Panc1 (cell line): ENCODE measurements at regions not wholly inside any gene's neighbourhood (a gene's known extent, or its start where the extent isn't known, plus 50 kb on each side); places are given as distances from the start of the nearest gene placed in this dataset.

Experiments
- ATAC-seq: fragments of 200-7000 bp; cut with Tn5 transposase; 2 replicates; pipeline ENCODE4 v1.9.1; 2020; ENCODE audit warnings: mild to moderate bottlenecking, moderate library complexity
- BruUV-seq: library from RNA; stranded (reverse); fragments of 400-500 nt; replicated peaks from 2 replicates; lab custom pipeline; 2021; lab: Mats Ljungman, UMichigan
- CTCF ChIA-PET: fragments of 300-600 bp; sonication (Branson Sonifier 250); formaldehyde crosslinking; loops from one replicate; lab custom pipeline; 2022; ENCODE audit warnings: antibody characterized with exemption; lab: Charles Lee
- POLR2A ChIA-PET: fragments of 300-600 bp; sonication (Branson Sonifier 250); formaldehyde crosslinking; loops from one replicate; lab custom pipeline; 2022; ENCODE audit warnings: antibody characterized with exemption; lab: Charles Lee
- DNase-seq: peaks from one replicate; pipeline ENCODE4 v3.0.0-alpha.2; 2010; ENCODE audit warnings: low read depth, low spot score
- H3K27ac ChIP-seq: 2 replicates; pipeline ENCODE4 v1.5.1; 2011; ENCODE audit warnings: mild to moderate bottlenecking, low read length, inconsistent platforms
- H3K27me3 ChIP-seq: fragments of 200-500 bp; sonication (Bioruptor generic); 2 replicates; pipeline ENCODE4 v1.6.0; 2014; ENCODE audit warnings: low read length, inconsistent platforms; ENCODE audit not compliant: control insufficient read depth, insufficient read depth
- H3K36me3 ChIP-seq: fragments of 200-500 bp; sonication (Bioruptor generic); 2 replicates; pipeline ENCODE4 v1.5.1; 2014; ENCODE audit warnings: inconsistent platforms, mild to moderate bottlenecking, low read length, moderate library complexity; ENCODE audit not compliant: control insufficient read depth, insufficient read depth
- H3K4me1 ChIP-seq: 2 replicates; pipeline ENCODE4 v1.5.1; 2011; ENCODE audit warnings: inconsistent platforms, mild to moderate bottlenecking, low read length, moderate library complexity; ENCODE audit not compliant: control insufficient read depth, insufficient read depth
- H3K4me3 ChIP-seq, 2 experiments: 2 replicates each; pipeline ENCODE4 v1.5.1; 2011 to 2012; ENCODE audit warnings: low read depth in 2 of 2, low read length in 2 of 2, mild to moderate bottlenecking in 2 of 2, inconsistent platforms in 1 of 2, moderate library complexity in 1 of 2
- H3K9me3 ChIP-seq: fragments of 200-500 bp; sonication (Bioruptor generic); 2 replicates; pipeline ENCODE4 v1.5.1; 2014; ENCODE audit warnings: low read depth, mild to moderate bottlenecking, inconsistent platforms, low read length, moderate library complexity; ENCODE audit not compliant: control insufficient read depth, insufficient read depth
- POLR2AphosphoS5 ChIP-seq: IDR thresholded peaks from 2 replicates; pipeline ENCODE4 v1.6.1; 2012; ENCODE audit warnings: mild to moderate bottlenecking, low read depth, low read length, moderate library complexity
- SIN3A ChIP-seq: IDR thresholded peaks from 2 replicates; pipeline ENCODE4 v1.6.1; 2012; ENCODE audit warnings: low read depth, mild to moderate bottlenecking, low read length, moderate library complexity, borderline replicate concordance; ENCODE audit not compliant: insufficient read depth
- TCF7L2 ChIP-seq: IDR thresholded peaks from 2 replicates; pipeline ENCODE4 v1.6.1; 2011; ENCODE audit warnings: mild to moderate bottlenecking, low read depth, low read length, inconsistent platforms
- in situ Hi-C: cut with HindIII; loops from 2 replicates; pipeline ENCODE4 v1.10.0; 2016; ENCODE audit warnings: low sequenced_read_pairs, low pct_unique_long_range_greater_than_20kb
- intact Hi-C: fragments of 100-400 bp; cut with micrococcal nuclease; formaldehyde crosslinking; loops from one replicate; pipeline ENCODE4 v1.10.0; 2022; ENCODE audit not compliant: unreplicated experiment
- TF ChIP-seq, protein P1 (sequence below): fragments of 450-650 bp; IDR thresholded peaks from 2 replicates; pipeline ENCODE4 v1.5.1; 2017; ENCODE audit warnings: mild to moderate bottlenecking
- TF ChIP-seq, protein P2 (sequence below), 2 experiments: IDR thresholded peaks; 2 replicates each; pipeline ENCODE4 v1.6.1; 2011 to 2012; ENCODE audit warnings: low read depth in 2 of 2, control low read depth in 1 of 2, low read length in 1 of 2, mild to moderate bottlenecking in 1 of 2, moderate library complexity in 1 of 2; ENCODE audit not compliant: insufficient read depth in 1 of 2

DNA sequence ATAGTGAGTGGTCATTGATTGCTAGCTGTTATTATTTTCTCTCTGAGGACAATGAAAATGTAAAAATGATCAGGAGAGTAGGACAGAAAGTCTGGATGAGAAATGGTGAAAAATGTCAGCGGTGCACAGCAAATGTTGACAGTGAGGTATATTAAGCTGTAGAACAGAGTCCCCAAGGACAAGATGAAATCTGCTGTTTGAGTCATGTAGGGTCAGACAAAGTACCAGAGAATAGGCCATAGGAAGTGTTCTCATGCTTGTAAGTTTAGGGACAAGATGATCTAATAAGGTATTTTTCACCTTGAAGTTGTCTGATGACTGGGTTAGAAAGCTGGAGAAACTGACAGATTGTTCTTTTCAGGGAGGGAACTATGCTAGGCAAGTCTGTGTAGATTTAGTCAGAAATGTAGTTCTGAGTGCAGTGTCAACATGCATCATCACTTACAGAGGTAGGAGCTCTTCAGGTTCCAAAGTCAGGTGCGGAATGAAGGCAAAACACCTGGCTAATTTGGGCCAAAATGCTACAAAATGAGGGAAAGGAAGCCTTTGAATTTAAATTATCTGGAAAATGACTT is 369.3 kb downstream of the DLEU7 start:
- Histone ChIP-seq H3K36me3 (no peaks in the 10 kb centered on the region), H3K4me3 (no peak overlapping the region), H3K9me3 (no peaks in the 10 kb centered on the region), H3K4me1 (no peaks in the 10 kb centered on the region), H3K27ac (no peak overlapping the region), H3K27me3 (no peaks in the 10 kb centered on the region)
- DNase-seq (no peak), ATAC-seq (no peak)
- ChIA-PET POLR2A (interaction anchor here (0.5 kb wide), 1 partner anchor 309 kb away, joined by 8 read pairs; no protein-coding TSS in a partner anchor), CTCF (no interaction called here)
- intact Hi-C loops = no loop called here
- TF ChIP-seq SIN3A (no peak), POLR2AphosphoS5 (no peak), TCF7L2 (no peak)
- TF ChIP-seq, protein P1, sequence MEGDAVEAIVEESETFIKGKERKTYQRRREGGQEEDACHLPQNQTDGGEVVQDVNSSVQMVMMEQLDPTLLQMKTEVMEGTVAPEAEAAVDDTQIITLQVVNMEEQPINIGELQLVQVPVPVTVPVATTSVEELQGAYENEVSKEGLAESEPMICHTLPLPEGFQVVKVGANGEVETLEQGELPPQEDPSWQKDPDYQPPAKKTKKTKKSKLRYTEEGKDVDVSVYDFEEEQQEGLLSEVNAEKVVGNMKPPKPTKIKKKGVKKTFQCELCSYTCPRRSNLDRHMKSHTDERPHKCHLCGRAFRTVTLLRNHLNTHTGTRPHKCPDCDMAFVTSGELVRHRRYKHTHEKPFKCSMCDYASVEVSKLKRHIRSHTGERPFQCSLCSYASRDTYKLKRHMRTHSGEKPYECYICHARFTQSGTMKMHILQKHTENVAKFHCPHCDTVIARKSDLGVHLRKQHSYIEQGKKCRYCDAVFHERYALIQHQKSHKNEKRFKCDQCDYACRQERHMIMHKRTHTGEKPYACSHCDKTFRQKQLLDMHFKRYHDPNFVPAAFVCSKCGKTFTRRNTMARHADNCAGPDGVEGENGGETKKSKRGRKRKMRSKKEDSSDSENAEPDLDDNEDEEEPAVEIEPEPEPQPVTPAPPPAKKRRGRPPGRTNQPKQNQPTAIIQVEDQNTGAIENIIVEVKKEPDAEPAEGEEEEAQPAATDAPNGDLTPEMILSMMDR = no peak
- TF ChIP-seq, protein P2, sequence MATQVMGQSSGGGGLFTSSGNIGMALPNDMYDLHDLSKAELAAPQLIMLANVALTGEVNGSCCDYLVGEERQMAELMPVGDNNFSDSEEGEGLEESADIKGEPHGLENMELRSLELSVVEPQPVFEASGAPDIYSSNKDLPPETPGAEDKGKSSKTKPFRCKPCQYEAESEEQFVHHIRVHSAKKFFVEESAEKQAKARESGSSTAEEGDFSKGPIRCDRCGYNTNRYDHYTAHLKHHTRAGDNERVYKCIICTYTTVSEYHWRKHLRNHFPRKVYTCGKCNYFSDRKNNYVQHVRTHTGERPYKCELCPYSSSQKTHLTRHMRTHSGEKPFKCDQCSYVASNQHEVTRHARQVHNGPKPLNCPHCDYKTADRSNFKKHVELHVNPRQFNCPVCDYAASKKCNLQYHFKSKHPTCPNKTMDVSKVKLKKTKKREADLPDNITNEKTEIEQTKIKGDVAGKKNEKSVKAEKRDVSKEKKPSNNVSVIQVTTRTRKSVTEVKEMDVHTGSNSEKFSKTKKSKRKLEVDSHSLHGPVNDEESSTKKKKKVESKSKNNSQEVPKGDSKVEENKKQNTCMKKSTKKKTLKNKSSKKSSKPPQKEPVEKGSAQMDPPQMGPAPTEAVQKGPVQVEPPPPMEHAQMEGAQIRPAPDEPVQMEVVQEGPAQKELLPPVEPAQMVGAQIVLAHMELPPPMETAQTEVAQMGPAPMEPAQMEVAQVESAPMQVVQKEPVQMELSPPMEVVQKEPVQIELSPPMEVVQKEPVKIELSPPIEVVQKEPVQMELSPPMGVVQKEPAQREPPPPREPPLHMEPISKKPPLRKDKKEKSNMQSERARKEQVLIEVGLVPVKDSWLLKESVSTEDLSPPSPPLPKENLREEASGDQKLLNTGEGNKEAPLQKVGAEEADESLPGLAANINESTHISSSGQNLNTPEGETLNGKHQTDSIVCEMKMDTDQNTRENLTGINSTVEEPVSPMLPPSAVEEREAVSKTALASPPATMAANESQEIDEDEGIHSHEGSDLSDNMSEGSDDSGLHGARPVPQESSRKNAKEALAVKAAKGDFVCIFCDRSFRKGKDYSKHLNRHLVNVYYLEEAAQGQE (IDR thresholded peaks at IDR 0.05; ENCODE audit: insufficient read depth in 1 of 2, low read depth in 2 of 2, low read length in 1 of 2) = no peak
- BruUV-seq = no TSS peak
- in situ Hi-C loops = no loop called here

DNA sequence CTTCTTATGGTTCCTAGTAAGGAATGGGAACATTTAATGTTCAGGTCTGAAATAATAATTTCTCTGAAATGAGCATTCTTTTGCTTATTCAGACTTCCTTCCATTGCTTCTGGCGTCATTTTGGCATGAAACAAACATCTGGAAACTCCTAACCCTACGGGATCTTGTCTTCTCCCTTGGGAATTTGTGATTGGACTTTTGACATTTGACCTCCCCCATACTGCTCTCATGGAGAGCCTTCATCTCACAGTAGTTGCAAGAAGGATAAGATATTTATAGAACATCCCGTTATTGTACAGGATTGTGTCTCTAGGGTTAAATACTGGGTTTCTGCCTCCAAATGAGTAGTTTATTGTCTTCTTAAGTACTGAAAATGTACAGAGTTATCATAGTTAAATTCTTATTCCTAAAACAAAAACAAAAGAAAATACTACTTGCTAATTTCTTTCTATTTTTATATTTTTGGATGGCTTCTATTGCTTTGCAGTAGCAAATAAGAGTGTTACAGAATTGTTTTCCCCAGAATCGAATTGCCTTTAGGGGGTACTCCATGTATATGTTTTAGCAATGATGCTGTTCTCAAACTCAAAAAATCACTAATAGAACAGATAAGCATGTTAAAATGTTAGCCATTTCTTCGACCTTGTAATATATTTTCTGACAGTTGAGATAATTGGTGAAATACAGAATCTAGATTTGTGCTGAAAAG is 366.8 kb downstream of the DLEU7 start:
- ATAC-seq (no peak), DNase-seq (no peak)
- intact Hi-C loops = no loop called here
- ChIA-PET CTCF (no interaction called here), POLR2A (no interaction called here)
- BruUV-seq = no TSS peak
- no peaks in the 10 kb centered on the region for H3K36me3 ChIP-seq
- no peaks in the 10 kb centered on the region; the same call in 1 of the 2 replicates for H3K4me1 ChIP-seq
- no peak overlapping the region for H3K27ac ChIP-seq
- H3K27me3 ChIP-seq = no peaks in the 10 kb centered on the region
- in situ Hi-C loops = no loop called here
- no peak overlapping the region for H3K4me3 ChIP-seq
- no peaks in the 10 kb centered on the region for H3K9me3 ChIP-seq
- TF ChIP-seq, protein P1 = no peak
- no peak for TF ChIP-seq POLR2AphosphoS5
- TF ChIP-seq TCF7L2 = no peak
- no peak for TF ChIP-seq SIN3A
- TF ChIP-seq, protein P2 (IDR thresholded peaks at IDR 0.05; ENCODE audit: insufficient read depth in 1 of 2, low read depth in 2 of 2, low read length in 1 of 2) = no peak
